IMR-90 (cell line): ENCODE measurements at regions not wholly inside any gene's neighbourhood (a gene's known extent, or its start where the extent isn't known, plus 50 kb on each side); places are given as distances from the start of the nearest gene placed in this dataset.

Experiments
- ATAC-seq: fragments of 200-7000 bp; cut with Tn5 transposase; 2 replicates; pipeline ENCODE4 v1.9.1; 2020; ENCODE audit warnings: low read depth, mild to moderate bottlenecking, moderate library complexity
- BruUV-seq: library from RNA; stranded (reverse); fragments of 400-500 nt; replicated peaks from 2 replicates; lab custom pipeline; 2021; lab: Mats Ljungman, UMichigan
- CTCF ChIA-PET: fragments of 300-600 bp; formaldehyde crosslinking; extraction: SDS; loops from one replicate; lab custom pipeline; 2021; ENCODE audit warnings: antibody characterized with exemption; lab: Yijun Ruan, JAX
- POLR2A ChIA-PET: fragments of 300-600 bp; sonication (Branson Sonifier 250); formaldehyde crosslinking; loops from one replicate; lab custom pipeline; 2022; ENCODE audit warnings: antibody characterized with exemption; ENCODE audit not compliant: unreplicated experiment; lab: Charles Lee
- DNase-seq: peaks from one replicate; pipeline ENCODE4 v3.0.0; 2013
- H2AFZ ChIP-seq: replicated peaks from 2 replicates; pipeline ENCODE3; 2013; ENCODE audit warnings: low read length, mild to moderate bottlenecking; ENCODE audit not compliant: poor library complexity
- H2AK5ac ChIP-seq: 2 replicates; pipeline ENCODE4 v1.6.1; 2013; ENCODE audit warnings: low read depth, low read length, inconsistent platforms
- H2AK9ac ChIP-seq: replicated peaks from 2 replicates; pipeline ENCODE3; 2013; ENCODE audit warnings: mild to moderate bottlenecking, low read depth, low read length, moderate library complexity; ENCODE audit not compliant: poor library complexity
- H2BK120ac ChIP-seq: 2 replicates; pipeline ENCODE4 v1.6.1; 2013; ENCODE audit warnings: low read depth, low read length, inconsistent platforms
- H2BK15ac ChIP-seq: 3 replicates; pipeline ENCODE4 v1.6.1; 2013; ENCODE audit warnings: low read depth, low read length, inconsistent platforms
- H2BK20ac ChIP-seq: 2 replicates; pipeline ENCODE4 v1.6.1; 2013; ENCODE audit warnings: low read depth, mild to moderate bottlenecking, inconsistent platforms, low read length, moderate library complexity
- H2BK5ac ChIP-seq: 2 replicates; pipeline ENCODE4 v1.6.1; 2013; ENCODE audit warnings: mild to moderate bottlenecking, low read depth, low read length, inconsistent platforms; ENCODE audit not compliant: poor library complexity, severe bottlenecking
- H3K14ac ChIP-seq: replicated peaks from 2 replicates; pipeline ENCODE4 v1.6.1; 2013; ENCODE audit warnings: low read depth, low read length, inconsistent platforms
- H3K18ac ChIP-seq: 2 replicates; pipeline ENCODE4 v1.6.1; 2013; ENCODE audit warnings: low read depth, low read length, control low read depth
- H3K23ac ChIP-seq: 2 replicates; pipeline ENCODE4 v1.6.1; 2013; ENCODE audit warnings: low read depth, low read length, inconsistent platforms
- H3K27ac ChIP-seq: 2 replicates; pipeline ENCODE4 v1.5.1; 2013; ENCODE audit warnings: mild to moderate bottlenecking, control low read depth, low read length; ENCODE audit not compliant: insufficient read depth
- H3K27me3 ChIP-seq: 2 replicates; pipeline ENCODE4 v1.6.1; 2013; ENCODE audit warnings: low read length; ENCODE audit not compliant: control insufficient read depth, insufficient read depth
- H3K36me3 ChIP-seq: 2 replicates; pipeline ENCODE4 v1.6.1; 2013; ENCODE audit warnings: low read length, mixed read lengths; ENCODE audit not compliant: control insufficient read depth, insufficient read depth
- H3K4ac ChIP-seq: 2 replicates; pipeline ENCODE4 v1.6.1; 2013; ENCODE audit warnings: low read depth, low read length, inconsistent platforms
- H3K4me1 ChIP-seq: 2 replicates; pipeline ENCODE4 v1.6.1; 2013; ENCODE audit warnings: low read length, mixed read lengths; ENCODE audit not compliant: control insufficient read depth, insufficient read depth
- H3K4me2 ChIP-seq: 2 replicates; pipeline ENCODE4 v1.6.1; 2013; ENCODE audit warnings: low read depth, mild to moderate bottlenecking, control low read depth, low read length, moderate library complexity
- H3K4me3 ChIP-seq: 2 replicates; pipeline ENCODE4 v1.5.1; 2013; ENCODE audit warnings: low read depth, mild to moderate bottlenecking, control low read depth, low read length, moderate library complexity; ENCODE audit not compliant: insufficient read depth
- H3K56ac ChIP-seq: 2 replicates; pipeline ENCODE4 v1.6.1; 2013; ENCODE audit warnings: low read length, inconsistent platforms; ENCODE audit not compliant: insufficient read depth; ENCODE audit errors: extremely low read depth
- H3K79me1 ChIP-seq, 2 experiments: 2 replicates each; pipeline ENCODE4 v1.6.1; 2013; ENCODE audit warnings: low read length in 2 of 2, inconsistent platforms in 1 of 2, low read depth in 1 of 2
- H3K9ac ChIP-seq: 2 replicates; pipeline ENCODE4 v1.6.1; 2013; ENCODE audit warnings: low read depth, low read length, control low read depth
- H3K9me1 ChIP-seq: 2 replicates; pipeline ENCODE4 v1.6.1; 2013; ENCODE audit warnings: low read length, inconsistent platforms; ENCODE audit not compliant: insufficient read depth
- H3K9me3 ChIP-seq: 2 replicates; pipeline ENCODE4 v1.6.1; 2013; ENCODE audit warnings: low read length; ENCODE audit not compliant: control insufficient read depth, insufficient read depth
- H4K20me1 ChIP-seq: 2 replicates; pipeline ENCODE4 v1.6.1; 2013; ENCODE audit warnings: low read length, inconsistent platforms; ENCODE audit not compliant: insufficient read depth
- H4K5ac ChIP-seq: 2 replicates; pipeline ENCODE4 v1.6.1; 2013; ENCODE audit warnings: mild to moderate bottlenecking, low read depth, low read length, control low read depth
- H4K8ac ChIP-seq, 2 experiments: 2 replicates each; pipeline ENCODE4 v1.6.1; 2013; ENCODE audit warnings: low read depth in 2 of 2, low read length in 2 of 2, control low read depth in 1 of 2, inconsistent platforms in 1 of 2
- H4K91ac ChIP-seq: 2 replicates; pipeline ENCODE4 v1.6.1; 2013; ENCODE audit warnings: low read depth, low read length, inconsistent platforms; ENCODE audit not compliant: insufficient read depth
- BHLHE40 ChIP-seq: fragments of 150-350 bp; IDR thresholded peaks from 2 replicates; pipeline ENCODE4 v1.6.1; 2016; ENCODE audit warnings: mild to moderate bottlenecking, low read depth, low read length
- CEBPB ChIP-seq: IDR thresholded peaks from 2 replicates; pipeline ENCODE4 v1.6.1; 2012; ENCODE audit warnings: low read depth, low read length, improper control_type of control experiment
- CHD1 ChIP-seq: IDR thresholded peaks from 2 replicates; pipeline ENCODE4 v1.6.1; 2012; ENCODE audit warnings: low read depth, low read length, improper control_type of control experiment
- CTCF ChIP-seq: conservative IDR thresholded peaks from 2 replicates; pipeline ENCODE4 v1.5.1; 2012; ENCODE audit warnings: mild to moderate bottlenecking, low read depth, low read length, improper control_type of control experiment
- FOS ChIP-seq: fragments of 150-350 bp; IDR thresholded peaks from 2 replicates; pipeline ENCODE4 v1.6.1; 2016; ENCODE audit warnings: low read depth, low read length
- MAFK ChIP-seq: IDR thresholded peaks from 2 replicates; pipeline ENCODE4 v1.6.1; 2012; ENCODE audit warnings: low read depth, low read length, improper control_type of control experiment
- MAZ ChIP-seq: IDR thresholded peaks from 2 replicates; pipeline ENCODE4 v1.6.1; 2012; ENCODE audit warnings: low read depth, mild to moderate bottlenecking, low read length, improper control_type of control experiment, moderate library complexity, borderline replicate concordance
- MXI1 ChIP-seq: IDR thresholded peaks from 2 replicates; pipeline ENCODE4 v1.6.1; 2012; ENCODE audit warnings: low read depth, mild to moderate bottlenecking, low read length, moderate library complexity, borderline replicate concordance
- NFE2L2 ChIP-seq: fragments of 150-350 bp; IDR thresholded peaks from 2 replicates; pipeline ENCODE4 v1.6.1; 2016; ENCODE audit warnings: low read depth, mild to moderate bottlenecking, low read length
- POLR2A ChIP-seq: IDR thresholded peaks from 2 replicates; pipeline ENCODE4 v1.6.1; 2012; ENCODE audit warnings: mild to moderate bottlenecking, low read depth, low read length
- RAD21 ChIP-seq: IDR thresholded peaks from 2 replicates; pipeline ENCODE4 v1.6.1; 2012; ENCODE audit warnings: low read length, improper control_type of control experiment
- RCOR1 ChIP-seq: IDR thresholded peaks from 2 replicates; pipeline ENCODE4 v1.6.1; 2012; ENCODE audit warnings: mild to moderate bottlenecking, low read length, improper control_type of control experiment; ENCODE audit not compliant: insufficient replicate concordance
- SMC3 ChIP-seq: fragments of 150-350 bp; IDR thresholded peaks from 2 replicates; pipeline ENCODE4 v1.6.1; 2016; ENCODE audit warnings: low read depth, mild to moderate bottlenecking, antibody characterized with exemption, low read length, moderate library complexity
- USF2 ChIP-seq: fragments of 150-350 bp; IDR thresholded peaks from 2 replicates; pipeline ENCODE4 v1.6.1; 2017; ENCODE audit warnings: mild to moderate bottlenecking, antibody characterized with exemption, low read length, low read depth
- WGBS, 2 experiments: methylation state at CpG; one replicate each; pipeline versions ENCODE4 v1.1.5 to v1.1.7; 2013; ENCODE audit warnings: missing lambda C conversion rate in 2 of 2; ENCODE audit not compliant: insufficient read length in 1 of 2; ENCODE audit errors: extremely low coverage in 2 of 2; 5-methylcytosine and 5-hydroxymethylcytosine counted together
- dilution Hi-C: fragments of 300-500 bp; cut with HindIII; formaldehyde crosslinking; loops from one replicate; pipeline ENCODE4 v1.14.3; 2018; ENCODE audit warnings: low sequenced_read_pairs; ENCODE audit not compliant: unreplicated experiment
- in situ Hi-C: fragments of 300-500 bp; cut with MboI; formaldehyde crosslinking; loops from 3 replicates; pipeline ENCODE4 v1.14.3; 2019; ENCODE audit warnings: low sequenced_read_pairs, inconsistent platforms, mixed read lengths
- intact Hi-C: fragments of 100-400 bp; cut with micrococcal nuclease; formaldehyde crosslinking; loops from 2 replicates; pipeline ENCODE4 v1.10.0; 2022

GRCh38 chr3:102025606-102026270 lies 176.4 kb downstream of the NFKBIZ start:
- ChIA-PET CTCF (interaction anchor here (0.9 to 1.2 kb wide), 3 partner anchors 12 to 105 kb away, joined by 3 to 4 read pairs (median 4); no protein-coding TSS in a partner anchor), POLR2A (no interaction called here)
- no peaks in the 10 kb centered on the region for H3K9me3 ChIP-seq
- TF ChIP-seq POLR2A = no peak
- TF ChIP-seq CHD1 = no peak
- TF ChIP-seq FOS = no peak
- no peak for TF ChIP-seq RCOR1
- TF ChIP-seq BHLHE40 = no peak
- no peak for TF ChIP-seq MAZ
- no peak for TF ChIP-seq MXI1
- TF ChIP-seq RAD21 = no peak
- TF ChIP-seq USF2 = no peak
- TF ChIP-seq NFE2L2 = no peak
- no peak for TF ChIP-seq CEBPB
- no peak for TF ChIP-seq SMC3
- TF ChIP-seq MAFK = no peak
- no peak for TF ChIP-seq CTCF
- no peak overlapping the region for H2BK20ac ChIP-seq
- no peak overlapping the region for H3K18ac ChIP-seq
- no peak overlapping the region for H2AK9ac ChIP-seq
- H3K36me3 ChIP-seq = no peaks in the 10 kb centered on the region
- H2BK120ac ChIP-seq = no peak overlapping the region
- no peak overlapping the region for H3K4ac ChIP-seq
- no peak overlapping the region for H4K91ac ChIP-seq
- H3K4me3 ChIP-seq = no peak overlapping the region
- no peak overlapping the region for H3K9ac ChIP-seq
- ATAC-seq = no peak
- no peaks in the 10 kb centered on the region for H3K9me1 ChIP-seq
- no CpG with 5 or more reads among the region's 2 CpGs for WGBS, 2 experiments
- intact Hi-C loops = no loop called here
- no peak overlapping the region for H4K8ac ChIP-seq
- H4K20me1 ChIP-seq = no peaks in the 10 kb centered on the region
- H2AFZ ChIP-seq = no peak overlapping the region
- H3K27ac ChIP-seq = no peak overlapping the region
- no peaks in the 10 kb centered on the region for H3K27me3 ChIP-seq
- DNase-seq = no peak
- in situ Hi-C loops = no loop called here
- H3K56ac ChIP-seq = no peak overlapping the region
- BruUV-seq = no TSS peak
- H3K4me2 ChIP-seq = no peak overlapping the region
- H2BK5ac ChIP-seq = no peak overlapping the region
- no peak overlapping the region for H4K5ac ChIP-seq
- no peaks in the 10 kb centered on the region for H3K4me1 ChIP-seq
- no peak overlapping the region for H3K14ac ChIP-seq
- no peak overlapping the region for H2BK15ac ChIP-seq
- H3K23ac ChIP-seq = no peak overlapping the region
- dilution Hi-C loops = no loop called here
- H3K79me1 ChIP-seq = no peaks in the 10 kb centered on the region
- H2AK5ac ChIP-seq = no peak overlapping the region
